Prostate gland (tissue), 2 donors: ENCODE measurements at regions not wholly inside any gene's neighbourhood (a gene's known extent, or its start where the extent isn't known, plus 50 kb on each side); places are given as distances from the start of the nearest gene placed in this dataset.

Experiments
- POLR2AphosphoS5 ChIP-seq: sonication (generic); formaldehyde crosslinking; IDR thresholded peaks from one replicate; pipeline ENCODE4 v1.6.1; 2017; ENCODE audit warnings: antibody characterized with exemption
- TF ChIP-seq, protein P1 (sequence below), 4 experiments: fragments of 200-600 bp in 2 of 4; fragments of 450-650 bp in 2 of 4; sonication (generic) in 2 of 4; IDR thresholded peaks; 1 replicate in 3 of 4; 2 replicates in 1 of 4; pipeline ENCODE4 v1.5.1; 2016 to 2019; ENCODE audit warnings: antibody characterized with exemption in 4 of 4, mild to moderate bottlenecking in 2 of 4, moderate library complexity in 2 of 4

DNA sequence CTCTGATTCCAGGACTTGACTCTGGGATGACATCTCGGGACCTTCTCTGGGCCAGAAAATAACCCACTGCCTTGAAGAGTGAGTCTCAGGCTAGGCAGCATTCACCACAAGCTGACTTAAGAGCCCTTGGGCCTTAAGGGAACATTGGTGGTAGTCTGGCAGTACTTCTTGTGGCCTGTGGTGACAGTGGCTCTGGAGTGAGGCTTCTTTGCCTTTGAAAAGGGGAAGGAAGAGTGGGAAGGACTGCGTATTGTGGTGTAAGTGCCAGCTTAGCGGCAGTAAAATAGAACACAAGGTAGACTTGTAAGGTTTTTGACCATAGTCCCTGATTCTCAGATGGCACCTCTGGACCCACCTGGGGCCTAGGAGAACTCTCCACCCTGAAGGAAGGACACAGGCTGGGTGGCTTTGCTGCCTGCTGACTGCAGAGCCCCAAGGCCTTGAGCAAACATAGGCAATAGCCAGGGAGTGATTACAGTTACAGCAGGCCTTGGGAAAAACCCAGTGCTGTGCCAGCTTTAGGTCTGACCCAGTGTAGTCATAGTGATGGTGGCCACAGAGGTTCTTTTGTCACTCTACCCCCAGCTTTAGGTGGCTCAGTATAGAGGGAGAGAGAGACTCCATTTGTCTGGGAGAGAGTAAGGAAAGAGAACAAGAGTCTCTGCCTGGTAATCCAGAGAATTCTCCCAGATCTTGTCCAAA lies 483.9 kb downstream of the SH2D4B start:
- TF ChIP-seq, protein P1, sequence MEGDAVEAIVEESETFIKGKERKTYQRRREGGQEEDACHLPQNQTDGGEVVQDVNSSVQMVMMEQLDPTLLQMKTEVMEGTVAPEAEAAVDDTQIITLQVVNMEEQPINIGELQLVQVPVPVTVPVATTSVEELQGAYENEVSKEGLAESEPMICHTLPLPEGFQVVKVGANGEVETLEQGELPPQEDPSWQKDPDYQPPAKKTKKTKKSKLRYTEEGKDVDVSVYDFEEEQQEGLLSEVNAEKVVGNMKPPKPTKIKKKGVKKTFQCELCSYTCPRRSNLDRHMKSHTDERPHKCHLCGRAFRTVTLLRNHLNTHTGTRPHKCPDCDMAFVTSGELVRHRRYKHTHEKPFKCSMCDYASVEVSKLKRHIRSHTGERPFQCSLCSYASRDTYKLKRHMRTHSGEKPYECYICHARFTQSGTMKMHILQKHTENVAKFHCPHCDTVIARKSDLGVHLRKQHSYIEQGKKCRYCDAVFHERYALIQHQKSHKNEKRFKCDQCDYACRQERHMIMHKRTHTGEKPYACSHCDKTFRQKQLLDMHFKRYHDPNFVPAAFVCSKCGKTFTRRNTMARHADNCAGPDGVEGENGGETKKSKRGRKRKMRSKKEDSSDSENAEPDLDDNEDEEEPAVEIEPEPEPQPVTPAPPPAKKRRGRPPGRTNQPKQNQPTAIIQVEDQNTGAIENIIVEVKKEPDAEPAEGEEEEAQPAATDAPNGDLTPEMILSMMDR (IDR thresholded peaks at IDR 0.05): no peak
- TF ChIP-seq POLR2AphosphoS5: no peak
